DMS 273 (cell line): ENCODE measurements at regions not wholly inside any gene's neighbourhood (a gene's known extent, or its start where the extent isn't known, plus 50 kb on each side); places are given as distances from the start of the nearest gene placed in this dataset.

Experiments used
- DNase-seq: peaks from one replicate; lab custom pipeline; 2025; ENCODE audit not compliant: unreplicated experiment; lab: John Stamatoyannopoulos, UW

DNA sequence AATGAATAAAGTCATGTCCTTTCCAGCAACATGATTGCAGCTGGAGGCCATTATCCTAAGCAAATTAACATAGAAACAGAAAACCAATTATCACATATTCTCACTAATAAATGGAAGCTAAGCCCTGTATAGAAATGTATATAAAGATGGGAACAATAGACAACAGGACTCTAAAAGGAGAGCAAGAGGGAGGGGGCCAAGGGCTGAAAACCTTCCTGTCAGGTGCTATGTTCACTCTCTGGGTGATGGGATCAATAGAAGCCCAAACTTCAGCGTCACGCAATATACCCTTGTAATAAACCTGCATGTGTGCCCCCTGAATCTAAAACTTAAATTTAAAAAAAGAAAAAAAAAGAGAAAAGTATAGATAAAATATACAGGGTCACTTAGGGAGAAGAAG, 163.7 kb upstream of the ACO1 start:
- DNase-seq = no peak

DNA sequence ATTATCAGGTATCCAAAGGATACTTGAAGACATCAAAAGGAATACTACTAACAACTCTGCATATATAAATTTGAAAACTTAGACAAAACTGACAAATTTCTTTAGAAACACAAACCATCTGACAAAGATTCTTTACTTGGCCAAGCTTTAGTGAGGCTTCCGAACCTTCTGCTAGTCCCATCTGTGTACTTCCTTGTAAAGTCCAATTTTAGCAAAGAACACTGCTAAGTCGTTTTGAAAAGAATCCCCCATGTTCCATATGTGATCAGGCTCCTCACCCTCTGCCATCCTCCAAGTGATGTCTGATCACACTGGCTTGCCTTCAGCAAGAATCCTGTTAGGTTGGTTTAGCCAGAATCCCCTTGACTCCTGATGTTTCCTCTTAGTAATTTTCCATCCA, 150.0 kb upstream of the ACO1 start:
- DNase-seq = no peak

DNA sequence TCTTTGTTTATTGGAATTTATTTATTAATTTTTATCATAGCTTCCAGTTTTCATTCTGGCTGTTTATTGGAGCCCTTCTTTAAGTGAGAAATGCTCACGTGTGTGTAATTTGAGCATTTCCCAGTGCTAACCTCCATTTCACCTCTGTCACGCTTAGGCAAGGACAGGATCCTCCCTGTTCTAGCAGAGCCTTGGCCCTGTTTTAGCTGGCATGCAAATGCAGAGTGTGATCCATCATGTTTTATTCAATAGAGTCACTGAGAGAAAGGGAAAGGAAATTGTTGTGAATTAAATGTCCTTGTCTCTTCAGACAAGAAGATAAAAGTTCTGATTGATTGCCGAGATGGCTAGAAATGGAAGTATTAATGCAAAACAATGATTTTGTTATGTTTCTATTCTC, 137.3 kb upstream of the ACO1 start:
- DNase-seq = no peak

DNA sequence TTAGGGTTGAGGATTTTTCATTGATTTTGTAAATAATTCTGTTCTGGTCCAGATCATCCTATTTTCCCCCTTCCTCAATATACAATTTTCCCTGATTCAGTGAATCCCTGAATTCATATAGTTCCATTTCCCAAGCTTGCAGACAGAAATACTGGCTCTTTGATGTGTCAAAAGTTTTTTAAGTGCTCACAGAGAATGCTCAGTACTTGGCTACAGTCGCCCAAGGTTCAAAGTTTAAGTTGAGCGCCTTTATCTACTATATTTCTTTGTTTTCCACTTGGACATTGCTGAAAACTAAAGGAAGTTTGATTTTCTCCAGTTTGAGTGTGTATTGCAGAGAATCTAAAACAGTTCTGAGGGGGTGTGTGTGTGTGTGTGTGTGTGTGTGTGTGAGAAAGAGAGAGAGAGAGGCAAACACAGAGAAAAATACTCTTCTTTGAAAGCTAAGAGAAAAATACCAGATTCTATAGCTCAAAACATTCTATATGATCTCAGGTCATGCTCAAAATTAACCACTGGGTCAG, 136.2 kb upstream of the ACO1 start:
- no peak for DNase-seq

DNA sequence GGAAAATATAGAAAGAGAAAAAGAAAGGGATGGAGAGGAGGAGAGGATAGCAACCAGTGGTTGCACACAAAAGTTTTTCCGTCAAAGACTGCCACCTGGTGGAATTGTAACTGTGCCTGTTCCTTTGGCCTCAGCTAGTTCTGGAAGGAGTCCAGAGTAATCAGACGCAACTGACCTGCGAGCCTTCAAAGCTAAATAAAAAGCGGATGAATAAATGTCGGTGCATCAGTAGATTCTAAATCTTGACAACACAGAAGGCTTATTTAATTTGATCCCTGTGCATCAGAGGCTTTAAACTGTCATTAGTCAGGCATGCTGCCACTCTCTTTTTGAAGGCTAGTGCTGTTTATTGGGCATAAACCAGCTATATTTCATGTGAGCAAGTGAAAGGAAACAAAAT, 132.9 kb upstream of the ACO1 start:
- peak; percentile 86 for DNase-seq

DNA sequence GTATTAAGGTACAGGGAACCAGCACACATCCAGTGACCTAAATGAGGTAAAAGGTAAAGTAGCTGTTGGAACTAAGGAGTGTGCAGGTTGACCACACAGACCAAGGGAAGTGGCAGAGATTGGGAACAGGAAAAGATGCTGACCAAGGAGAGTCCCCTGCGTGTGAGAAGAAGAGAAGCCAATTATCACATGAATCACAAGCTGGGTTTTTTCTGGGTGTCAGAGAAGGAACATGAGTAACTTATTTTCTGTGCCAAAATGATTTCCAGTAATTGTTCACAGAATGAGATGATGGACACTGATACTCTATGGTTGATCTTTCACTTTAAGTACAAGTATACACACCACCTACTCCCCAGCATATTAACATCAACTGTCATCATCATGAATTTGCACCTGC, 130.7 kb upstream of the ACO1 start:
- DNase-seq = no peak

DNA sequence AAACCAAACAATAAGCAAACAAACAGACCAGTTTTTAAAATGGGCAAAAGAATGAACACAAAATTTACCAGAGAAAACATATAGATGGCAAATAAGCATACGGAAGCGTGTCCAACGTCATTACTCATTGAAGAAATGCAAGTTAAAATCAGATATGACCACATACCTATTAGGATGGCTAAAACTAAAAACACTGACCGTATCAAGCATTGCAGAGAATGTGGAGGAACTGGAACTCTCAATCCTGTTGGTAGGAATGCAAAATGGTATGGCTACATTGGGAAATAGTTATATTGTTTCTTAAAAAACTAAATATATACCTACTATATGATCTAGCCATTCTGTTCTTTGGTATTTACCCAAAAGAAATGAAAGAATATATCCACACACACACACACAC, 129.4 kb upstream of the ACO1 start:
- no peak for DNase-seq

DNA sequence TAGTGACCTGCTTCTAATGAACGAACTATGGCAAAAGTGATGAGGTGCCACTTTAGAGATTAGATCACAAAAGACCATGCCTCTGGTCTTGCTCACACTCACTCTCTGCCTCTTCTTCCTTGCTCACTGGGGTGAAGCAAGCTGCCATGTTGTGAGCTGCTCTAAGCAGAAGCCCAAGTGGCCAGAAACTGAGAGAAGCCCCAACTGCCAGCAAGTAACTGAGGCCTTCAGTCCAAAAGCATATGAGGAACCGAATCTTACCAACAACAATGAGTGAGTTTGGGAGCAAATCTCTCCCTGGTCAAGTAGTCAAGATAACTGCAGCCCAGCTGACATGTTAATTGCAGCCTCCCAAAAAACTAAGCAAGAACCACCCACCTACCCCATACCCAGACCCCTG, 126.0 kb upstream of the ACO1 start:
- no peak for DNase-seq

DNA sequence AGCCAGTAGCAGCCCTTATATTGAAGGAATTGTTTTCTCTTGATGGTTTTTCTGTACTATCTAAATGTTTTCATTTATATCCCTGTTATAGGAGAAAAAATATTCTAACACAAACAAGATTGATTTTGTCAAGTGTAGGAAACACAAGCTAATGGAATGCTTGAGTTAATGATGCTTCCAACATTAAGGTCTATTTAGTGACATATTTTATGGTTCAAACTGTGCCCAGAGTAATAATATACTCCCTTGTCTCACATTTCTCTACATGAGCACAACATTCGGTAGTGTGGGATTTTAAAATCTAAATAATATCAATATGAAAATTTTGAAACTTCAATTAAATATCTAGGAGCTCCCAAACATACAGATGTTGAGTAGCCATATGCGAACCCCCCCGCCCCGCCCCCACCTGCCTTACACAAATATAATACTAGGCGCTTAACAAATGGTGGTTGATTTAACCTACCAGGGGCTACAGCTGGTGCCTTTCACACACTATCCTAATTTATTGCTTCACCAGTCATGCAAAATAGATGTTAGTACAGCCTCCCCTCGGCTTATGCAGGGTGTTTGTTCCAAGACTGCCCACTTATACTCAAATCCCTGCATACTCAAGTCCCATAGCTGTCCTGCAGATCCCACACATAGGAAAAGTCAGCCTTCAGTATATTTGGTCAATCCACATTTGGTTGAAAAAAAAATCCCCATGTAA, 124.1 kb upstream of the ACO1 start:
- no peak for DNase-seq

DNA sequence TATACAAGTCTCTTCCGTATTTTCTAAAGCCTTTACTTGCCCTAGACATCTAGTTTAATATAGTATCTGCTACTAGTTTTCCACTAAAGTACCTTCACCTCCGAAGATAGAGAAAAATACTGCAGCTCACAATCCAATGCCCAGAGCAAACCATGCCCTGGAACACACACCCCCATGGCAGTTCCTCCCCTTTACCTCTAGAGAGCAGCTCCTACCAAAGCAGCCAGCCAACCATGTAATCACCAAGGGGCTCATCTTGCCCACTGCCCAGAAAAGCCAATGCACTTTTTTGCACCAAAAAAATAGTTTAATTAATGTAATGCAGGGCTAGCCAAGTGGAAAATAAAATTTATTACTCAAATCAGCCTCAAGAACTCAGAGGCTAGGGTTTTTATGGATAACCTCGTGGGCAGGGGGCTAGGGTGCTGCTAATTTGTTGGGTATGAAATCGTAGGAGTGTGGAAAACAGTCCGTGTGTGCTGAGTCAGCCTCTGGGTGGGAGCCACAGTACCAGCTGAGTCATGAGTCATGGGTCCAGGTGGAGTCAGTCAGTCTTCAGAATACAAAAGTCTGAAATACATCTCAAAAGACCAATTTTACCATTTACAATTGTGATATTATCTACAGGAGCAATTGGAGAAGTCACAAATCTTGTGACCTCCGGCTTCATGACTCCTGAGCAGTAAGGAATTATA, 120.1 kb upstream of the ACO1 start:
- DNase-seq = peak; percentile 33

DNA sequence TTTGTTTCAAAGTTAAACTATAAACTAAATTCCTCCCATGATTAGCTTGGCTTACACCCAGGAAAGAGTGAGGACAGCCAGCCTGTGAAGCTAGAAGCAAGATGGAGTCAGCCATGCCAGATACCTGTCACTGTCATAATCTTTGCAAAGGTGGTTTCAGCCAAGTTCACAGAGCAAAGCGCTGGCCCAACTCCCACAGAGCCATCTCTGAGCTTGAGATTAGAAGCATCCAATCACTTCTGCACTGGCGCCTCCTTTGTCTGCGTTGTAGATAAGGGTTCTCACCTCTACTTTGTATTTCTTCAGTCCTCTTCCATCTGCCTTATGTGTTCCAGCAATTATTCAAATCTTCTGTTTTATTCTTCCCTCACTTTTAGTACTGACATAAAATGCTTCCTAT, 119.4 kb upstream of the ACO1 start:
- no peak for DNase-seq

DNA sequence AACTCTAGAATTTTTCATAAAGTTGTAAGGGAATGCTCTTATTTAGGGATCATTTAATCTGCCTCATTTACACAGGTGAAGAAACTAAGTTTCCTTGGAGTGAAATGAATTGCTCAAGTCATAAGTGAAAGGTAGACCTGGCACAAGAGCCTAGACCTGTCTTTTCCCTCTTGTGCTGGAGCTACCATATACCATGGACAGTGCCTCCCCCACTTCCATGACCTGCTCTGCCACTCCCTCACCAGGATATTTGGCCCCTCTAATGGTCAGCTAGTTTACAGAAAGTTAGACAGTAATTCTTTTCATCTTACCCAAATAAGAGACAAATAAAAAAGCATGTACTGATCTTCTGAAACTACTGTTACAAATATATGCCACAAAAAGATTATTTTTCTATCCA, 105.5 kb upstream of the ACO1 start:
- no peak for DNase-seq

DNA sequence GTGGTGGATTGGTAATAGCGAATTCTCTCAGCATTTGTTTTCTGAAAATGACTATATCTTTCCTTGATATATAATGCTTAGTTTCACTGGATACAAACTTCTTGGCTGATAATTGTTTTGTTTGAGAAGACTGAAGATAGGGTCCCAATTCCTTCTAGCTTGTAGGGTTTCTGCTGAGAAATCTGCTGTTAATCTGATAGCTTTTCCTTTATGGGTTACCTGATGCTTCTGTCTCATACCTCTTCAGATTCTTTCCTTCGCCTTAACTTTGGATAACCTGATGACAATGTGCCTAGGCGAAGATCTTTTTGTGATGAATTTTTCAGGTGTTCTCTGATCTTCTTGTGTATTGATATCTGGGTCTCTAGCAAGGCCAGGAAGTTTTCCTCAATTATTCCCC, 94.7 kb upstream of the ACO1 start:
- no peak for DNase-seq

DNA sequence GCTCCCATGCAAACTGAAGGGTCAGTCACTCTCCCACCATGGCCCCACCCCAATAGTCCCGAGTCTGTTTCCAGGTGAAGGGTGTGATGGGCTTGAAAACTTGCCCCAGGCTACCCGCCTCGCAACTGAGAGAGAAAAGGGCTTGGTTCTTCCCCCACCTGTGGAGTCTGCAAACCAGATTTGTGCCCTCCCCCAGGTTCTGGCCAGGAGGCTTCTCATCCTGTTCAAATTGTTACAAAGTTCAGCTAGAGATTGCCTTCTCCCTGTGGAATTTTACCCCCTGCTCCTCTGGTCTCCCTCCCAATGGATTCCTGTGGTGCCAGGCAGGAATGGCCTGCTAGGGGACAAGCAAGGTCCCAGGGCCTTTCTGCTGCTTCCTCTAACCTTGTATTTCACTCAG, 93.1 kb upstream of the ACO1 start:
- no peak for DNase-seq

DNA sequence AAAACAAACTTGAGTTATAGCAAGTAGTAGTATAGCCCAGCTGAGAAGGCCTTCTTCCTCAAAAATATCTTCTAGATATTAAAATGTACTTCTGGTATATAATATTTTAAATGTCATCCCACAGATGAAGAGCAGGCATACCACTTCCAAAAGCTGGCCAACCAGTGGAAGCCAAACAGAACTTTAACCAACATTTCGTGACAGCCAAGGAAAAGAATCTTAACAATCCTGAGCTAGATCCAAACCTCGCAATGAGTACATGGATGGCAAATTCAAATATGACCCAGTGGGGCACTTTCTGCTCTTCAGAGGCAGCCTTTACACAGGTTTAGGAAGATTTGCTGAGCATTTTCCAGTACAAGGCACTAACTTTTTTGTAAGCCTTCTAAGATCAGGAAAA, 91.8 kb upstream of the ACO1 start:
- DNase-seq = no peak

DNA sequence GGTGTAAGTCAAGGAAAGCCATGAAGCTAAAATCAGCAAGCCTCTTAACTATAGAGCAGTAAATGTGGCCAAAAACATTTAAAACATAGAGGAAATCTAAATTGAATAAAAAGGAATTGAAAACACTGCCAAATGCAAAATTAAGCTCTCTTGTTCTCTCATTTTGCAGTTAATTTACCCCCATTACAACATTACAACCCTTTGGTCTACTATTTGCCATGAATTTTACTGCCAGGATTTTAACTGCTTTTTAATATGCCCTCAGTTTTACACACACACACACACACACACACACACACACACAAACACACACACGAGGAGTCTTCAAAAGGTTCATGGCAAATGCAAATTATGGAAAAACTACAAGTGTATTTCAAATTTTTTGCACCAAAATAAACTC, 91.4 kb upstream of the ACO1 start:
- DNase-seq = no peak

DNA sequence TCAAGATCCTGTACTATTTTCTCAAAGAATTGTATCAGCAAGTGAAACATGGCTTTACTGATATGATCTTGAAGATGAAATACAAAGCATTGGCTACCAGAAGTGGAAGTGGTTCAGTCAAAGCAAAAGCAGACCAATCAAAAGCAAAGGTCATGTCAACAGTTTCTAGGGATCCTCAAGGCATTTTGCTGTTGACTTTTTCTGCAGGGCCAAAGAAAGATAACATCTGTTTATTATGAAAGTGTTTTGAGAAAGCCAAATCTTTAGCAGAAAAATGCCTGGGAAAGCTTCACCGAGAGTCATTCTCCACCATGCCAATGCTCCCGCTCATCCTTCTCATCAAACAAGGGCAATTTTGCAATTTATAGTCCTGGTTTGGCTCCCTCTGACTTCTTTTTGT, 90.3 kb upstream of the ACO1 start:
- DNase-seq = peak; percentile 45

DNA sequence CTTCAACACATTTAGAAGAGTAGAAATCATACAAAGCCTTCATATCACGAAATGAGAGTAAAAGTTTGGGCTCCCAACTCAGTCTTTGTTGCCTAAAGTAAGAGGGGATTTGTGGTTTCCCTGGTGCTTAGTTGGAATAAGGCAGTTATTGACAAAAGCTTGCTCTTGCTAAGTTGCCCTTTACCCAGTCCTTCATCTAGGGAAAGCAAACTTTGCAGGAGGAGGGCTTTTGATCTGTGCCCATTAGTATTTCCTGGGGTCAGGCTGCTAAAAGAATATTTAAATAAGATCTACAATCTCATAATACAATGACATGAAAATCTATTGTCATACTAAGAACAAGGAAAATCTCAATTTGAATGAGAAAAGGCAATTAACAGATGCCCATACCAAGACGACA, 84.1 kb upstream of the ACO1 start:
- no peak for DNase-seq

DNA sequence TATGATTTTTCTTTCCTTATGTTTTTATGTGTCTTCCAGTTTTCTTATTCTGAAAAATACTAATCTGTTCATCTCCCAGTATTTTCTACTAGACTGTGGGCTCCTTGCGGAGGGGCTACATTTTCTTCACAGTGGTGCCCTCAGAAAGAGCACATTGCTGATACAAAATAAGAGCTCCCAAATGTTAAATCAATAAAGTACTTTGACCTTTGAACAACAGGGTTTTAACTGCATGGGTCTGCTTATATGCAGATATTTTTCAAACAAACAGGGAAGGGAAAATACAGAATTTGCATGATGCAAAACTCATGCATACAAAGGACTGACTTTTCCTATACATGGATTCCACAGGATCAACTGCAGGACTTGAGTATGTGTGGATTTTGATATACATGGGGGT, 79.9 kb upstream of the ACO1 start:
- DNase-seq = no peak

DNA sequence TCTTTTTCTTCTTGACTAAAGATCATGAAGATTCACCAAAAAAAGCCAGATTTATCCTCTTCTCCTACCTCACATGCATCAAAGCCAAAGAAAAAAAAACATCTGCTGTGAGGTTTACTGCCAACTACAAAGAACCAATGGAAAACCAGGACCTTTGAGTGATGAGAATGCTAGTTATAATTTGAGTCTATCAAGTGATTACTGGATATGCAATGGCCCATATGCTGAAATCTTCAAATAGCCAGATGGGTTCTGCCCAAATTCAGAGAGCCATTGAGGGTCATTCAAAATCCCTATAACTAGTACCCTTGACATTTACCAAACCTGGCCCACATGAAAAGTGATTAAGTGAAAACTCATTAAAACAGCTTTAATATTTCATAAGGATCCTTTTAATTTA, 78.4 kb upstream of the ACO1 start:
- peak; percentile 78 for DNase-seq

DNA sequence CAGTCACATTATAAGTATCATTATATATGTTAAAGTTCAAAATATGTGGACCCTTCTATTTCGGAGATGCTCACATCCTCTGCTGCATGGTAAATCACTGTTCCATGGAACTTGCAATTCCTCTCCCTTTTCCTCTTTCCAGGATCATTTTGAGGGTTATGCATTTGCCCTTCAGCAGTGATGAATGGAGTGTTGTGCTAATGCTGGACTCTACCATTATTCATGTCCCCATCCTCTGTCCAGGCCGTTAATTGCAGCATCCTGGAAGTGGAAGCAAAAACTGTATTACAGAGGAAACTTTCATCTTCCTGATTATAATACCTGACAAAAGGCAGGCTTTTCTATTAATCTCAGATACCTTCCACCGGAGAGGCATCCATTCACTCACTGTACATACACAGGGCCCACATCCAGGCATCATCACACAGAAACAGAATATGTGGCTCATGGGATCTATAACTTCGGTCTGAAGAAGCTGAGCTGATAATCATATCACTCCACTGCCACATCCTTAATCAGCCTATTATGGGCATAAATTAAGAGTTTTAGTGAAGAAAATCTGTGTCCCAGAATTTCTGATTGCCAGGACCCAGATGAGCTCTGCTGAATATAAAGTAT, 65.0 kb upstream of the ACO1 start:
- no peak for DNase-seq

DNA sequence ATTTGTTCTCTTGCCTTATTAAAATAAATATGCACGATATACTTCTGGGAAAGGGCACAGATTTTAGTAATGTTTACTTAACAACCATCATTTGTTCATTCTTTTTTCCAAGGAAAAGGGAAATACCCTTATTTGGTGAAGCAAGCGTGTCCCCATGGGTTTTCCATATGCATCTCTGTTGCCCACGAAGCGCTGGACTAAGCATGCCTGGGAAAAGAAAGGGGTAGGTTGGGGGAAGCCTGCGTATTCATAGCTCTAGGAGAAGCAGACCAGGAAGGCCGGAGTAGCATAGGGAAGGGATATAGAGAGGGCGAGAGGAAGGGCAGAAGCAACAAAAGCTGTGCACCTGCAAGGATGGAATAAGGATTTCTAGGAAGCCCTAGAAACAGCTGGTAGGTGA, 61.8 kb upstream of the ACO1 start:
- DNase-seq = no peak
